ENCODE measurements at regions not wholly inside any gene's neighbourhood (a gene's known extent, or its start where the extent isn't known, plus 50 kb on each side); places are given as distances from the start of the nearest gene placed in this dataset.
"Not testable (repeated sequence)": the region's sequence is repeated elsewhere in the genome, so short reads cannot be mapped to it uniquely, and the experiment has no call there.

DNA sequence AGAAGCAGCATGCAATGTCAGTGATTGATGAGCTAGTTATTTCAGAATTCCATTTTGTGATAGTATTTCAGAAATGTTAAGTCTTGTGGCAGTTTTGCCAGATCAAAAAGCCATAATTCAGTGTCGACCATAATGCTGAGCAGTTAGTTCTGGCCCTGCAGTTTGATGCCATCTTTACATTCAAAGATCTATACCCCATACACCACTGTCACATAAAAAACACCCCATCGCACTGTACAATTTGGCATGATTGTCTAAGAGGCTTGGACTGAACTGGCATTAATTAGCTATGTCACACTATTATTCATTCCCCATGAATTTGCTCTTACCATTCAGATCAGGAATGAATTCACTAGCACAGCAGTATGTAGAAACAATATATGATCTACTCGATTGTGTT is 127.7 kb upstream of the EPHA3 start:
- DNase-seq: no peak

GRCh38 chr3:88983458-88983857 is 124.0 kb upstream of the EPHA3 start:
- DNase-seq: no peak

GRCh38 chr3:88984256-88984655 is 123.2 kb upstream of the EPHA3 start:
- no peak for DNase-seq

- no peak for DNase-seq
Measured at GRCh38 chr3:88984832-88985231, 122.6 kb upstream of the EPHA3 start.

- DNase-seq: no peak
Measured at GRCh38 chr3:88985491-88985890, 121.9 kb upstream of the EPHA3 start.

- no peak for DNase-seq
Measured at GRCh38 chr3:88986834-88987233, 120.6 kb upstream of the EPHA3 start.

DNA sequence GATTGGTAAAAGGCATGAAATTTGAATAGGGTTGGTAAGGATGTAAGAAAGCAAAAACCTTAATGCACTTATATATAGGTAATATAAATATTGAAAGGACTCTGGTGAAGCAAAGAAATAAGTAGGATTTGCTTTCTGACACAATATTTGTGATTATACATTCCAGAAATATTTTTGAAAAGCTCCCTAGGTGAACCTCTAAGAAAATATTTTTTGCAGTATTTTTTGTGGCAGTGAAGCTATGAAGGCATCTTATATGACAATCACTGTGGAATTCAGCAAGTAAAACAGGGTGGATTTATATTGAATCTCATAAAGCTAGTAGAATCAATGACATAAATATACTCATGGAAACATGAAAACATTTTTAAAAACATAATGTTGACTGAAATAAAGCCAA is 119.6 kb upstream of the EPHA3 start:
- no peak for DNase-seq

DNA sequence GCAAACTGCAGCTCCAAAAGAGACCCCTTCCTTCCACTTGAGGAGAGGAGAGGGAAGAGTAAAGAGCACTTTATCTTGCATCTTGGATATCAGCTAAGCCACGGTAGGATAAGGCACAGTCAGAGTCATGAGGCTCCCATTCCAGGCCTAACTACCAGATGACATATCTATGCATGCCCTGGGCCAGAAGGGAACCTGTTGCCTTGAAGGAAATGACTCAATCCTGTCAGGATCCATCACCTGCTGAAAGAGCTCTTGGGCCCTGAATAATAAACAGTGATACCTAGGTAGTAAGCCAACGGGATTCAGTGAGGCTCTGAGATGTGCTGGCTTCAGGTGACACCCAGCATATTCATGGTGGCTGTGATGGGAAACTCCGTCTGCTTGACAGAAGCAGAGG is 118.5 kb upstream of the EPHA3 start:
- no peak for DNase-seq

GRCh38 chr3:88991496-88991895 is 115.9 kb upstream of the EPHA3 start:
- DNase-seq: no peak

- no peak for DNase-seq
Measured at GRCh38 chr3:88996691-88997090, 110.7 kb upstream of the EPHA3 start.

DNA sequence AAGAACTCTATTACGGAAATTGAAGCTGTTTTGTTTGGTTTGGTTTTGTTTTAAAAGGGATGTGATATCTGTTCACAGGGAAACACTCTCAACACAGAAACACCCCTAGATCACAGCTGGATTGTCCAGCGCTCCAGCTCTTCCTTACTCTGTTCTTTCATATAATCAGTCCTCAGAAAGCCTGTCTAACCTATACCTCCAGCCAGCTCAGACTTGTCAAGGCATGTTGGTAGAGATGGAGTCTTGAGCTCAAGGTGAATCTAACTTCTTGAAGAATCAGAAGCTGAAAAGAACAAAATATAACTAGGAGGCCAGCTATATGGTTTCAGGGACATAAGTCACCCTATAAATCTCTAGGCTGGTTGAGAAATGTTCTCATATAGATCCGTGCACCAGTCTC is 110.2 kb upstream of the EPHA3 start:
- no peak for DNase-seq

DNA sequence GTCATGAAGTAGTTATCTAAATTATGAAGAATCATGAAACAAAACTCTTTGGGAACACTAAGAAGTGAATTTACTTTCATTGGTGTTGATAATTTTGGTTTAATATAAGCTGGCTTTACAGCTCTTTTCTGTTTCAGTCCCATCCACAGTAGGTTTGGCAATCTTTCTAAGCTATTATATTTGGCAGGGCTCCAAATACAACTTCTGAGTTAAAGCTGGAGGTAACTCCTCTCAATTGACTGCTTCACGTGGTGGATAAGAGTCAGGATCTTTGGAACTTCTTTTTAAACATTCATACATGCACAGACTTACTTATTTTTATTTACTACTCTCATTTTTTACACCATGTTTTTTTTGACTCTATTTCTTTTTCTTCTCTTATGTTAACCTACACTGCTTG is 106.5 kb upstream of the EPHA3 start:
- no peak for DNase-seq

DNA sequence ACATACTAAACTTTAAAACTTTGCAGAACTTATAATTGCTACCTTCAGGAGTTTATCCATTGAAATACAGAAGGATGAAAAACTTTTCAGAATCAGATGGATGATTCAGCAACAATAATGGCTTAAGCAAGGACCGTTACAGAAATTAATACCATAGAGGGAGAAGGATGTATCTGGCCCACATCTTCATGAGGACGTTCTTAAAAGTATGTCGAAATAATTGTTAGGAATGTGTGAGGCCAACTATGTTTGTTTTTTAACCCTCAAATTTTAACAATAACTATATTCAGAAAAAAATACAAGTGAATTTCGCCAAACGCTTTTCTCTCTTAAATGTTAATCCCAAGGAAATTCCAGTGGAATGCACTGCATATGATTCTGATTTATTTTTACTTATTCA is 105.2 kb upstream of the EPHA3 start:
- DNase-seq: no peak

DNA sequence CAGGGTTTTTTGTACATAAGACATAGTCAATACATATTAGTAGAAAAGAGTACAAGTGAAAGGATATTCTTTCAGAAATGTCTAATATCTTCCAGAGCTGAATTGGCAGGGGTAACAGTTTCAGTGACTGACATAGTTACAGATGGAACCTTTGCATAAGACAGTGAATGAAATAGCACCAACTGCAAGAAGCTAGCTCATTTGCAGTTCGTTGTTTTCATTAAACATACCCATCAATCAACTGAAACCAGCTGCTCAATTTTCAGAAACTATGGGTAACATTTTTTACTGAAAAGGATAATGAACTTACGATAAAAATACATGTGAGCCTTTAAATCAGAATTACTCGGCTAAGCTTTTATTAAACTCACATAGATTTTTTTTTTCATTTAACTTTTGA is 93.9 kb upstream of the EPHA3 start:
- DNase-seq: no peak

DNA sequence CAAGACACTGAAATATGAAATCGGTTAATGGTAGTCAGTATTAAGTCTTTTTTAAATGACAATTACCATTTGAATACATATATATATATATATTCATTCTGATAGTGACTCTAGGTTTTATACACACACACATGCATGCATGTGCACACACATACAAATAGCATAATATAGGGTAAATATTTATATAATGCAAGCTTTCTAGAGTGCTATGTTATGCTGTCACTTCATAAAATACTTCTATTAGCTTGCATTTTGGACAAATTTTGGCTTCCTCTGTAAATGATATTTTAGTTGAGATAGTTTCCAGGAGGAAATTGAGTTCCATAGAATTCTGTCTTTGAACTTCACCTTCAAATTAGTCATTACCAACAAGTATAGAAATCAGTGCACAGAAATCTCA is 89.9 kb upstream of the EPHA3 start:
- DNase-seq: no peak

GRCh38 chr3:89025185-89025584 is 82.2 kb upstream of the EPHA3 start:
- DNase-seq: no peak

DNA sequence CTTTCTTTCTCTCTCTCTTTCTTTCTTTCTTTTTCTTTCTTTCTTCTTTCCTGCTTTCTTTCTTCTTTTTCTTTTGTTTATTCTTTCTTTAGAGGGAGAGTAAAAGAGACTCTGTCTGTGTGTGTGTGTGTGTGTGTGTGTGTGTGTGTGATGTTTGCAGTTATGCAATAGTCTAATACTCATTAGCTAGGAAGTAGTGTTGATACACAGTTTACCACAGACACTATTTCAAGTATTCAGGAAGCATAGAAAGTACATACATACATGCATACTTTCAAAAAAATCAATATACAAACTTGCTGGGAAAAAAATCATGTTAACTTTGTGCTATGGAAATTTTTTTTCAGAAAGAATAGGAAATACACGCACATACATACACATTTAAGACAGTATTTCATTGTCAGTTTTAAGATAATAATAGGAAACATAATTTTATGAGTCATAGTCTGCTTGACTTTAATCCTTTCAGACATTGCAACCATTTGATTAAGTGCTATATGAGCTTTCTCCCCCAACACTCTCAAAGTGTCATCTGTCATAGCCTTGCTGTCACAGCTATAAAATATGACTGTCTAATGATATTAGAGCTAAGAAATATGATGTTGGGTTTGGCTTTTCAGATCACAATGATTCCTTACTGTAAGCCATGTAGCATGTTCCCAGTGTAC is 74.9 kb upstream of the EPHA3 start:
- DNase-seq: no peak

DNA sequence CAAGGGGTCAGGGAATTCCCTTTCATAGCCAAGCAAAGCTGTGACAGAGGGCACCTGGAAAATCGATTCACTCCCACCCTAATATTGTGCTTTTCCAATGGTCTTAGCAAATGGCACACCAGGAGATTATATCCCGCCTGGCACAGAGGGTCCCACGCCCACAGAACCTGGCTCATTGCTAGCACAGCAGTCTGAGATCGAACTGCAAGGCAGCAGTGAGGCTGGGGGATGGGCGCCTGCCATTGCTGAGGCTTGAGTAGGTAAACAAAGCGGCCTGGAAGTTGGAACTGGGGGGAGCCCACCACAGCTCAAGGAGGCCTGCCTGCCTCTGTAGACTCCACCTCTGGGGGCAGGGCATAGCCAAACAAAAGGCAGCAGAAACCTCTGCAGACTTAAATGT is 72.7 kb upstream of the EPHA3 start:
- not testable (repeated sequence) for DNase-seq

- DNase-seq: no peak
Measured at GRCh38 chr3:89038869-89039268, 68.6 kb upstream of the EPHA3 start.

DNA sequence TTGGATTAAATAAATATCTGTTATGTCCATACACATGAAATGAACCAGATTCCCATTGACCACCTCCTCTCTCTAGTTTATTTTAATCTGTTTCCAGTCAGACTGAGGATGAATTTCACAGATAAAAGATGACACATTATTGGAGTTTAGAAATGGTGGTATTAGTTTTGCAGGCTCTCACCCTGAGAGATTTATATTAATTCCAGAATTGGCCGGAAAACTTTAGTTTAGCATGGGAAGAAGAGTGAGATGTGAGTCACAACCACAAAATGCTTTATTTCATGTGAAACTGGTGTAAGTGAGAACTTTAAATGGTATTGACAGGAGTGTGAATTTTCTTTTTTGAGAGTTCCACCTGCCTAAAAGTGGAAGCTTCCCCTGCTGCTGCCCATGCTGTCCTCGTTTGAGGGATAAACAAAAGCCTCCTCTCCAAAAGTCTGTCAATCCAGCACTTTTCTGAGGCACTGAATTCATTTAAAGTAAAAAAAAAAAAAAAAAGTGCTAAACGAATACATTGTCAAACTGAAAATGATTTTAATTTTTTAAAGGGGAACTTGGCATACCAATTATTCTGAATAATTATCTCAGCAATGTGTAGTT is 65.1 kb upstream of the EPHA3 start:
- no peak for DNase-seq

- no peak for DNase-seq
Measured at GRCh38 chr3:89043406-89043932, 64.0 kb upstream of the EPHA3 start.

GRCh38 chr3:89046661-89047060 is 60.8 kb upstream of the EPHA3 start:
- no peak for DNase-seq

DNA sequence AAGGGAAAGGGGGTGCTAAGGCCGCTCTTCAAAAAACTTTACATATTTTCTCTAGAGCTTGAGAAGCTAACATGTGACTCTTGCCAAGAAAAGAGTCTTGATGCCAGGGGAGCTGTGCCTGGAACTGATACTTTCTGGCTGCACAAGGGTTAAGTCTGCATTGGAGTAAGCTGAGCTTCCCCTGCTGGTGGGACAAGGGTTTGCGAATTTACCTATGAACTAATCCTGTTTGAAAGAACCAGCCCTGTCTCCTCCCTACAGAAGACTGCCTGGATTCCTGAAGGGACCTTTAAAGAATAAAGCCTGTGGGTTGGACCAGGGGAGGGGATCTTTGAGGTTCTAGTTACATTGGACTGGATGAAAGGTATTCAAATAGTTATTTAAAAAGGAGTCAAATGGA is 58.3 kb upstream of the EPHA3 start:
- DNase-seq: no peak

- no peak for DNase-seq
Measured at GRCh38 chr3:89052386-89052785, 55.0 kb upstream of the EPHA3 start.

- no peak for DNase-seq
Measured at GRCh38 chr3:89057398-89057797, 50.0 kb upstream of the EPHA3 start.
